Fibroblast of lung (primary cell): ENCODE measurements at regions not wholly inside any gene's neighbourhood (a gene's known extent, or its start where the extent isn't known, plus 50 kb on each side); places are given as distances from the start of the nearest gene placed in this dataset.

ENCODE experiments used
- CTCF ChIP-seq, 2 donors: IDR thresholded peaks in 1 of 2; conservative IDR thresholded peaks in 1 of 2; 1 replicate in 1 of 2; 2 replicates in 1 of 2; pipeline ENCODE4 v1.5.1; 2011 to 2012; ENCODE audit warnings: low read length in 2 of 2, control low read depth in 1 of 2, inconsistent platforms in 1 of 2, low read depth in 1 of 2, mild to moderate bottlenecking in 1 of 2
- EZH2 ChIP-seq: IDR thresholded peaks from 2 replicates; pipeline ENCODE4 v1.5.1; 2012; ENCODE audit warnings: low read length, control low read depth, mild to moderate bottlenecking; ENCODE audit errors: missing control alignments

- no peak for TF ChIP-seq CTCF (conservative IDR thresholded peaks at IDR 0.05 in 1 of 2, IDR thresholded peaks at IDR 0.05 in 1 of 2; ENCODE audit: low read depth in 1 of 2, low read length in 2 of 2)
- no peak for TF ChIP-seq EZH2
These were observed 139.3 kb downstream of the MBL2 start for GRCh38 chr10:52633266-52633665.
